ENCODE measurements at regions not wholly inside any gene's neighbourhood (a gene's known extent, or its start where the extent isn't known, plus 50 kb on each side); places are given as distances from the start of the nearest gene placed in this dataset.
"Not testable (repeated sequence)": the region's sequence is repeated elsewhere in the genome, so short reads cannot be mapped to it uniquely, and the experiment has no call there.

DNA sequence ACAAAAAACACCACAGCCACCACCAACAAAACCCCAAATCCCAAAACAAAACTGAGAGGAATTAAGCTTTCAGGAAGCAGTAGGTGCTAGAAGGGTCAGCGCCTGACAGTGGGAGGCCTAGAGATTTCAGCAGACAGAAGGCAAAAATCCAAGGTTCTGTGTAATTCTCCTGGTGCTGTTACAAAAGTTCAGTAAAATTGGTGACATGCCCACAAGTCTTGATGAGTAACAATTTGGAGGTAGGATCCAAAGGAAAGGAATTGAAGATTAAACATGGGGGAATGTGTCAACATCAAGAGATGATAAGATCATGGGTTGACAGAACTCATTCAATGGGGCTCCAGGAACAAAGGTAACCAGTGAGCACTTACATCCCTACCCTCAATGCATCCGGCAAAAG lies 653.8 kb upstream of the CPEB2 start:
- no peaks in the 10 kb centered on the region for H3K27me3 ChIP-seq (replicated peaks; ENCODE audit: insufficient read depth, low read length)
- H3K79me2 ChIP-seq (ENCODE audit: low read length), result no peaks in the 10 kb centered on the region
- H2AFZ ChIP-seq (ENCODE audit: low read length), result no peak overlapping the region
- no peak overlapping the region for H3K27ac ChIP-seq (ENCODE audit: low read length)
- H4K20me1 ChIP-seq (ENCODE audit: insufficient read depth, low read length), result no peaks in the 10 kb centered on the region
- no peaks in the 10 kb centered on the region for H3K9me2 ChIP-seq (replicated peaks; ENCODE audit: insufficient read depth, low read length)
- TF ChIP-seq EZH2 (optimal IDR thresholded peaks at IDR 0.05; ENCODE audit: low read depth, low read length) (no peak), EZH2phosphoT487 (IDR thresholded peaks at IDR 0.05; ENCODE audit: low read length) (no peak)
- TF ChIP-seq, protein P1, sequence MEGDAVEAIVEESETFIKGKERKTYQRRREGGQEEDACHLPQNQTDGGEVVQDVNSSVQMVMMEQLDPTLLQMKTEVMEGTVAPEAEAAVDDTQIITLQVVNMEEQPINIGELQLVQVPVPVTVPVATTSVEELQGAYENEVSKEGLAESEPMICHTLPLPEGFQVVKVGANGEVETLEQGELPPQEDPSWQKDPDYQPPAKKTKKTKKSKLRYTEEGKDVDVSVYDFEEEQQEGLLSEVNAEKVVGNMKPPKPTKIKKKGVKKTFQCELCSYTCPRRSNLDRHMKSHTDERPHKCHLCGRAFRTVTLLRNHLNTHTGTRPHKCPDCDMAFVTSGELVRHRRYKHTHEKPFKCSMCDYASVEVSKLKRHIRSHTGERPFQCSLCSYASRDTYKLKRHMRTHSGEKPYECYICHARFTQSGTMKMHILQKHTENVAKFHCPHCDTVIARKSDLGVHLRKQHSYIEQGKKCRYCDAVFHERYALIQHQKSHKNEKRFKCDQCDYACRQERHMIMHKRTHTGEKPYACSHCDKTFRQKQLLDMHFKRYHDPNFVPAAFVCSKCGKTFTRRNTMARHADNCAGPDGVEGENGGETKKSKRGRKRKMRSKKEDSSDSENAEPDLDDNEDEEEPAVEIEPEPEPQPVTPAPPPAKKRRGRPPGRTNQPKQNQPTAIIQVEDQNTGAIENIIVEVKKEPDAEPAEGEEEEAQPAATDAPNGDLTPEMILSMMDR (IDR thresholded peaks at IDR 0.05; ENCODE audit: low read length), result no peak
- H3K4me2 ChIP-seq (ENCODE audit: low read depth, low read length), result no peak overlapping the region
- H3K4me1 ChIP-seq (ENCODE audit: low read length), result 0 out of 2 replicates have a peak, but pooled peaks cover 4% of the 10 kb centered on the region
- H3K9ac ChIP-seq (ENCODE audit: low read length), result no peak overlapping the region
- DNase-seq, result no peak
- no peaks in the 10 kb centered on the region for H3F3A ChIP-seq (ENCODE audit: insufficient read depth, low read length)
- H3K36me3 ChIP-seq (replicated peaks; ENCODE audit: insufficient read depth, low read length), result no peaks in the 10 kb centered on the region
- H3K4me3 ChIP-seq (ENCODE audit: low read length), result no peak overlapping the region
- H3K9me3 ChIP-seq (replicated peaks; ENCODE audit: insufficient read depth, low read length), result no peaks in the 10 kb centered on the region

DNA sequence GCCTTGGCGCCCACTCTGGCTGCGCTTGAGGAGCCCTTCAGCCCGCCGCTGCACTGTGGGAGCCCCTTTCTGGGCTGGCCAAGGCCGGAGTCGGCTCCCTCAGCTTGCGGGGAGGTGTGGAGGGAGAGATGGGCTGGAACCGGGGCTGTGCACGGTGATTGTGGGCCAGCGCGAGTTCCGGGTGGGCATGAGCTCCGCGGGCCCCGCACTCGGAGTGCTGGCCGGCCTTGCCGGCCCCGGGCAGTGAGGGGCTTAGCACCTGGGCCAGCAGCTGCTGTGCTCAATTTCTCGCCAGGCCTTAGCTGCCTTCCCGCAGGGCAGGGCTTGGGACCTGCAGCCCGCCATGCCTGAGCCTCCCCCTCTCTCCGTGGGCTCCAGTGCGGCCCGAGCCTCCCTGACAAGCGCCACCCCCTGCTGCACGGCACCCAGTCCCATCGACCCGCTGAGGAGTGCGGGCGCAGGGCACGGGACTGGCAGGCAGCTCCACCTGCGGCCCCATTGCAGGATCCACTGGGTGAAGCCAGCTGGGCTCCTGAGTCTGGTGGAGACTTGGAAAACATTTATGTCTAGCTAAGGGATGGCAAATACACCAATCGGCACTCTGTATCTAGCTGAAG lies 643.6 kb upstream of the CPEB2 start:
- not testable (repeated sequence) for H3K9me3 ChIP-seq (replicated peaks; ENCODE audit: insufficient read depth, low read length); H3K27me3 ChIP-seq (replicated peaks; ENCODE audit: insufficient read depth, low read length); H3K36me3 ChIP-seq (replicated peaks; ENCODE audit: insufficient read depth, low read length); H4K20me1 ChIP-seq (ENCODE audit: insufficient read depth, low read length); H2AFZ ChIP-seq (ENCODE audit: low read length); H3K9me2 ChIP-seq (replicated peaks; ENCODE audit: insufficient read depth, low read length); H3F3A ChIP-seq (ENCODE audit: insufficient read depth, low read length); H3K9ac ChIP-seq (ENCODE audit: low read length); H3K4me3 ChIP-seq (ENCODE audit: low read length); H3K79me2 ChIP-seq (ENCODE audit: low read length); H3K27ac ChIP-seq (ENCODE audit: low read length); H3K4me2 ChIP-seq (ENCODE audit: low read depth, low read length); H3K4me1 ChIP-seq (ENCODE audit: low read length); DNase-seq

- no peak for DNase-seq
- H3K36me3 ChIP-seq (replicated peaks; ENCODE audit: insufficient read depth, low read length), result no peaks in the 10 kb centered on the region
- no peak overlapping the region for H3K4me2 ChIP-seq (ENCODE audit: low read depth, low read length)
Measured at GRCh38 chr4:14359991-14360390, 642.3 kb upstream of the CPEB2 start.

GRCh38 chr4:14361084-14361483 lies 641.2 kb upstream of the CPEB2 start:
- Histone ChIP-seq H3K79me2 (ENCODE audit: low read length) (no peaks in the 10 kb centered on the region), H2AFZ (ENCODE audit: low read length) (no peak overlapping the region), H3K36me3 (replicated peaks; ENCODE audit: insufficient read depth, low read length) (no peaks in the 10 kb centered on the region), H4K20me1 (ENCODE audit: insufficient read depth, low read length) (no peaks in the 10 kb centered on the region), H3K4me2 (ENCODE audit: low read depth, low read length) (no peak overlapping the region), H3K4me3 (ENCODE audit: low read length) (no peak overlapping the region), H3K9me2 (replicated peaks; ENCODE audit: insufficient read depth, low read length) (no peaks in the 10 kb centered on the region), H3K9ac (ENCODE audit: low read length) (no peak overlapping the region), H3K4me1 (ENCODE audit: low read length) (no peaks in the 10 kb centered on the region), H3K27ac (ENCODE audit: low read length) (no peak overlapping the region), H3K9me3 (replicated peaks; ENCODE audit: insufficient read depth, low read length) (no peaks in the 10 kb centered on the region), H3K27me3 (replicated peaks; ENCODE audit: insufficient read depth, low read length) (no peaks in the 10 kb centered on the region), H3F3A (ENCODE audit: insufficient read depth, low read length) (no peaks in the 10 kb centered on the region)
- TF ChIP-seq EZH2 (optimal IDR thresholded peaks at IDR 0.05; ENCODE audit: low read depth, low read length) (no peak), EZH2phosphoT487 (IDR thresholded peaks at IDR 0.05; ENCODE audit: low read length) (no peak)
- TF ChIP-seq, protein P1 (IDR thresholded peaks at IDR 0.05; ENCODE audit: low read length), result no peak
- no peak for DNase-seq

More at GRCh38 chr4:14359991-14360390, 642.3 kb upstream of the CPEB2 start:
- Histone ChIP-seq H3K27ac (ENCODE audit: low read length) (no peak overlapping the region), H3K79me2 (ENCODE audit: low read length) (no peaks in the 10 kb centered on the region), H3K4me1 (ENCODE audit: low read length) (no peaks in the 10 kb centered on the region), H3K9me3 (replicated peaks; ENCODE audit: insufficient read depth, low read length) (no peaks in the 10 kb centered on the region), H4K20me1 (ENCODE audit: insufficient read depth, low read length) (no peaks in the 10 kb centered on the region), H3K9me2 (replicated peaks; ENCODE audit: insufficient read depth, low read length) (no peaks in the 10 kb centered on the region), H3K27me3 (replicated peaks; ENCODE audit: insufficient read depth, low read length) (no peaks in the 10 kb centered on the region), H3K4me3 (ENCODE audit: low read length) (no peak overlapping the region), H2AFZ (ENCODE audit: low read length) (no peak overlapping the region), H3F3A (ENCODE audit: insufficient read depth, low read length) (no peaks in the 10 kb centered on the region), H3K9ac (ENCODE audit: low read length) (no peak overlapping the region)
- TF ChIP-seq, protein P1 (IDR thresholded peaks at IDR 0.05; ENCODE audit: low read length), result no peak
- TF ChIP-seq EZH2 (optimal IDR thresholded peaks at IDR 0.05; ENCODE audit: low read depth, low read length), result no peak
- TF ChIP-seq EZH2phosphoT487 (IDR thresholded peaks at IDR 0.05; ENCODE audit: low read length), result no peak

Data from MM.1S (cell line).